Mesendoderm (in vitro differentiated cells): ENCODE measurements at regions not wholly inside any gene's neighbourhood (a gene's known extent, or its start where the extent isn't known, plus 50 kb on each side); places are given as distances from the start of the nearest gene placed in this dataset.

Experiments used
- DNase-seq: peaks from one replicate; pipeline ENCODE4 v3.0.0; 2013
- H2AK5ac ChIP-seq: 2 replicates; pipeline ENCODE4 v1.6.1; 2013; ENCODE audit warnings: low read length, inconsistent platforms
- H2BK120ac ChIP-seq: 2 replicates; pipeline ENCODE4 v1.6.1; 2013; ENCODE audit warnings: low read depth, mild to moderate bottlenecking, low read length, moderate library complexity, mixed read lengths
- H2BK15ac ChIP-seq: replicated peaks from 2 replicates; pipeline ENCODE4 v1.6.1; 2013; ENCODE audit warnings: low read depth, mild to moderate bottlenecking, moderate library complexity
- H2BK5ac ChIP-seq: 2 replicates; pipeline ENCODE4 v1.6.1; 2013; ENCODE audit warnings: low read length, inconsistent platforms
- H3K18ac ChIP-seq: 2 replicates; pipeline ENCODE4 v1.6.1; 2013; ENCODE audit warnings: mild to moderate bottlenecking, low read length, mixed read lengths
- H3K23ac ChIP-seq: one replicate; pipeline ENCODE4 v1.6.1; 2013; ENCODE audit warnings: low read length
- H3K27ac ChIP-seq: 2 replicates; pipeline ENCODE4 v1.5.1; 2013; ENCODE audit warnings: low read depth, mild to moderate bottlenecking, inconsistent platforms, low read length, moderate library complexity
- H3K27me3 ChIP-seq: 2 replicates; pipeline ENCODE4 v1.6.1; 2013; ENCODE audit warnings: low read length, control low read depth, mild to moderate bottlenecking, inconsistent platforms; ENCODE audit not compliant: insufficient read depth, poor library complexity
- H3K36me3 ChIP-seq: 2 replicates; pipeline ENCODE4 v1.6.1; 2013; ENCODE audit warnings: low read length, inconsistent platforms; ENCODE audit not compliant: control insufficient read depth, insufficient read depth
- H3K4ac ChIP-seq: one replicate; pipeline ENCODE4 v1.6.1; 2013; ENCODE audit warnings: low read depth, mild to moderate bottlenecking, low read length, moderate library complexity
- H3K4me1 ChIP-seq: 2 replicates; pipeline ENCODE4 v1.6.1; 2013; ENCODE audit warnings: low read depth, low read length, inconsistent platforms; ENCODE audit not compliant: control insufficient read depth
- H3K4me2 ChIP-seq: 2 replicates; pipeline ENCODE4 v1.6.1; 2013; ENCODE audit warnings: low read length
- H3K4me3 ChIP-seq: 2 replicates; pipeline ENCODE4 v1.5.1; 2013; ENCODE audit warnings: mild to moderate bottlenecking, low read length
- H3K56ac ChIP-seq: one replicate; pipeline ENCODE4 v1.6.1; 2013; ENCODE audit warnings: low read length
- H3K79me1 ChIP-seq: 2 replicates; pipeline ENCODE4 v1.6.1; 2013; ENCODE audit warnings: low read length, inconsistent platforms
- H3K79me2 ChIP-seq: 2 replicates; pipeline ENCODE4 v1.6.1; 2013; ENCODE audit warnings: mild to moderate bottlenecking, low read length; ENCODE audit not compliant: control insufficient read depth, insufficient read depth
- H3K9ac ChIP-seq: 2 replicates; pipeline ENCODE4 v1.6.1; 2013; ENCODE audit warnings: low read length, inconsistent platforms
- H4K5ac ChIP-seq: one replicate; pipeline ENCODE4 v1.6.1; 2013; ENCODE audit warnings: low read length
- H4K8ac ChIP-seq: one replicate; pipeline ENCODE4 v1.6.1; 2013; ENCODE audit warnings: low read depth, mild to moderate bottlenecking, control low read depth, low read length, moderate library complexity
- WGBS: extraction: QIAGEN DNeasy Blood & Tissue Kit; methylation state at CpG from one replicate; pipeline ENCODE4 v1.1.7; 2013; ENCODE audit warnings: low lambda C conversion rate, missing lambda C conversion rate; ENCODE audit not compliant: insufficient coverage; ENCODE audit errors: extremely low coverage; 5-methylcytosine and 5-hydroxymethylcytosine counted together

GRCh38 chr3:120524171-120524923, 71.8 kb upstream of the NDUFB4 start:
- Histone ChIP-seq H3K79me1 (no peaks in the 10 kb centered on the region), H3K27me3 (no peaks in the 10 kb centered on the region), H3K18ac (no peak overlapping the region), H2BK120ac (no peak overlapping the region), H3K56ac (no peak overlapping the region), H3K4me2 (no peak overlapping the region), H2AK5ac (no peak overlapping the region), H3K9ac (no peak overlapping the region), H2BK15ac (no peak overlapping the region), H3K36me3 (no peaks in the 10 kb centered on the region), H3K23ac (no peak overlapping the region), H3K4ac (no peak overlapping the region), H3K79me2 (no peaks in the 10 kb centered on the region), H3K4me1 (no peaks in the 10 kb centered on the region), H2BK5ac (no peak overlapping the region), H4K8ac (no peak overlapping the region), H3K4me3 (no peak overlapping the region), H3K27ac (no peak overlapping the region), H4K5ac (no peak overlapping the region)
- no peak for DNase-seq
- WGBS: no CpG with 5 or more reads among the region's 5 CpGs

DNA sequence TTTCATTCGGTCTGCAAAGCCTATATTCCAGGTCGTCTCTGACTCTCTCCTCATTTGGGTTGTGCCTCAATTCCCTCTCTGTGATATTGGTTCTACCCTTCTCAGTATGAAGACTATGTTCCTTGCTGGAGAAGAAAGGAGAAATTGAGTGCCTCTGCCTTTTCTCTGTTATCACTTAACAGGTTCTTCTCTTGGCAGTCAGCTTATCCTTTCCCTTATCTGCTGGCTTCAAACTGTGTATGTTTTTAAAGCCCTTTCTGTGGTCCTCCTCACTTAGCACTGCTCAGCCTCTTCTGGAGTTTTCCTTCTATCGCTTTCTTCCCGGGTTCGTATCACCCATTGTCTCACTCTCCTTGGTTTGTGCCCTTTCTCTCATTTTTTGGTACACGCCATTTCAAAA, 65.3 kb upstream of the FSTL1 start:
- Histone ChIP-seq H4K5ac (no peak overlapping the region), H3K79me2 (no peaks in the 10 kb centered on the region), H3K9ac (no peak overlapping the region), H3K4me2 (no peak overlapping the region), H3K79me1 (no peaks in the 10 kb centered on the region), H3K4me1 (no peaks in the 10 kb centered on the region), H3K4ac (no peak overlapping the region), H3K4me3 (no peak overlapping the region), H3K23ac (no peak overlapping the region), H2BK5ac (no peak overlapping the region), H3K36me3 (no peaks in the 10 kb centered on the region), H3K27me3 (no peaks in the 10 kb centered on the region), H4K8ac (no peak overlapping the region), H3K18ac (no peak overlapping the region), H2BK120ac (no peak overlapping the region), H2BK15ac (no peak overlapping the region), H2AK5ac (no peak overlapping the region), H3K27ac (no peak overlapping the region), H3K56ac (no peak overlapping the region)
- peak; percentile 58 for DNase-seq
- WGBS: no CpG with 5 or more reads among the region's 6 CpGs

DNA sequence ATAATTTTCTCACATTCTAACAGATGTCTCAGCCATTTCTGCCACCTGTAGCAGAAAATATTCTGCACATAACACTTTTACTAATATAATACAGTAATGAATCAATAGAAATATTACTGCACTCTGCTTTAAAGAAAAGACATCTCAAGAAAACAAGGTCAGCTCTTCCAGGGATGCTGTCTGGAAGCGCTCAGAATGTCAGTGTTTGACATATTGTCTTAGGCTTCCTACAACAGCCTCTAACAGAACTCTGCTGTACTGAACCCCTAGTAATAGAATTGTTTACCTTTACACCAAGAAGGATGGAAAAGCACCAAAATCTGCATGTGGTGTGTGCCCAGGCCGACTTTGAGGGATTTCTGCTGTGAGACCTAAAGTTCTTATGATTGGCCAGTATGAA, 61.9 kb upstream of the FSTL1 start:
- Histone ChIP-seq H3K9ac (no peak overlapping the region), H3K4me2 (no peak overlapping the region), H3K79me2 (no peaks in the 10 kb centered on the region), H3K27me3 (no peaks in the 10 kb centered on the region), H4K8ac (no peak overlapping the region), H4K5ac (no peak overlapping the region), H2BK15ac (no peak overlapping the region), H3K4me1 (no peaks in the 10 kb centered on the region), H3K56ac (no peak overlapping the region), H3K4me3 (no peak overlapping the region), H3K79me1 (no peaks in the 10 kb centered on the region), H2BK120ac (no peak overlapping the region), H3K36me3 (no peaks in the 10 kb centered on the region), H2AK5ac (no peak overlapping the region), H3K4ac (no peak overlapping the region), H3K27ac (no peak overlapping the region), H3K18ac (no peak overlapping the region), H3K23ac (no peak overlapping the region), H2BK5ac (no peak overlapping the region)
- DNase-seq: no peak
- no CpG with 5 or more reads among the region's 2 CpGs for WGBS

- no peak overlapping the region for H4K5ac ChIP-seq
- no peak overlapping the region for H3K56ac ChIP-seq
- H3K36me3 ChIP-seq: no peaks in the 10 kb centered on the region
- no peak overlapping the region for H2BK5ac ChIP-seq
- no peaks in the 10 kb centered on the region for H3K27me3 ChIP-seq
- H3K4me2 ChIP-seq: no peak overlapping the region
- H3K79me1 ChIP-seq: no peaks in the 10 kb centered on the region
- WGBS: no CpG with 5 or more reads among the region's 10 CpGs
- no peak overlapping the region for H3K27ac ChIP-seq
- no peak overlapping the region for H4K8ac ChIP-seq
- no peak overlapping the region for H2BK120ac ChIP-seq
- H3K4me1 ChIP-seq: peaks cover 3% of the 10 kb centered on the region
- H3K4ac ChIP-seq: no peak overlapping the region
- H3K79me2 ChIP-seq: no peaks in the 10 kb centered on the region
- peak; percentile 73 for DNase-seq
- H2BK15ac ChIP-seq: no peak overlapping the region
- no peak overlapping the region for H2AK5ac ChIP-seq
- no peak overlapping the region for H3K9ac ChIP-seq
- no peak overlapping the region for H3K23ac ChIP-seq
- no peak overlapping the region for H3K4me3 ChIP-seq
- peak overlapping the region; percentile 51 for H3K18ac ChIP-seq
These were observed 56.3 kb upstream of the FSTL1 start for GRCh38 chr3:120506828-120507774.

DNA sequence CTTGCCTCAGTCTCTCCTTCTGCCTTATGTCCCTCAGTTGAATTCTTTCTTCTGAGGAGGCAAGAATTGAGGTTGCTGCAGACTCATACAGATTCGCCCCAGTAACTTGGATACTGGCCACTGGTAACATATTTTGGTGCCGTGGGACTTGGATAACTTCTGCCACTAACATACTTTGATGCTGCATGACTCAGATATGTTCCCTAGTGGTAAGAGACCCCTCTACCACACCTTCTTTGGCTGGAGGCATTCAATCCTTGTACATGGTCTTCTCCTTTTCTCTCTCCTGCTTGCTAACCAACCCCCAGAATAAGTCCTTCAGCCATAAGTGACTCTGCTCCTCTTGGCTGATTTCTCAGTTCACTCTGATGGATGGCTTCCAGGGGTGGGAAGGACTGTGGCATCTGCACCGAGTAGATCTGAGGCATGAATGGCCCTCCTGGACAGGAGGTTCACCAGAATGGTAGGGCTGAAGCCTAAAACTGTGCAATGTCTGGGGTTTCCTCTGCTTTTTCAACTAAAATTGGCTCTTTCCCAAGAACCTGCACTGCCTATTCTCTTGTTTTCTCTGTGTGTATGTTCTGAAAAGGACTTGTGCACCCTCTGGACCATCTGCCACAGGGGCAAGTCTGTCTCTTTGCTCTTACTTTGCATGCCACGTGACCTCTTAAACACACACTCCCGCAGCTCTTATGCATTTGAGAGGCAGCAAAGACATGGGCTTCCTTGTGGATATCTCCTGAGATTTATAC, 55.5 kb upstream of the FSTL1 start:
- H2BK15ac ChIP-seq: no peak overlapping the region
- no peak overlapping the region for H2BK120ac ChIP-seq
- no peaks in the 10 kb centered on the region for H3K27me3 ChIP-seq
- no peak overlapping the region for H3K56ac ChIP-seq
- H3K79me2 ChIP-seq: no peaks in the 10 kb centered on the region
- WGBS: no CpG with 5 or more reads among the region's 5 CpGs
- H3K18ac ChIP-seq: no peak overlapping the region
- H2AK5ac ChIP-seq: no peak overlapping the region
- no peak overlapping the region for H3K4me3 ChIP-seq
- H3K4me2 ChIP-seq: no peak overlapping the region
- no peaks in the 10 kb centered on the region for H3K79me1 ChIP-seq
- H4K8ac ChIP-seq: no peak overlapping the region
- H2BK5ac ChIP-seq: no peak overlapping the region
- H3K27ac ChIP-seq: no peak overlapping the region
- no peaks in the 10 kb centered on the region for H3K36me3 ChIP-seq
- no peak overlapping the region for H4K5ac ChIP-seq
- no peak for DNase-seq
- H3K4me1 ChIP-seq: peaks cover 3% of the 10 kb centered on the region
- no peak overlapping the region for H3K4ac ChIP-seq
- no peak overlapping the region for H3K9ac ChIP-seq
- H3K23ac ChIP-seq: no peak overlapping the region
